PC-3 (cell line): ENCODE measurements at regions not wholly inside any gene's neighbourhood (a gene's known extent, or its start where the extent isn't known, plus 50 kb on each side); places are given as distances from the start of the nearest gene placed in this dataset.

Source experiments
- EZH2 ChIP-seq: fragments of 300-600 bp; sonication (generic); IDR thresholded peaks from one replicate; pipeline ENCODE4 v1.6.1; 2017; ENCODE audit warnings: antibody characterized with exemption, mild to moderate bottlenecking, low read length; ENCODE audit not compliant: unreplicated experiment
- EZH2phosphoT487 ChIP-seq: fragments of 300-600 bp; sonication (generic); IDR thresholded peaks from 2 replicates; pipeline ENCODE4 v1.6.1; 2018; ENCODE audit warnings: mild to moderate bottlenecking, antibody characterized with exemption, low read length, borderline replicate concordance
- TF ChIP-seq, protein P1 (sequence below): fragments of 300-600 bp; sonication (generic); conservative IDR thresholded peaks from 2 replicates; pipeline ENCODE4 v1.5.1; 2017; ENCODE audit warnings: antibody characterized with exemption, low read depth, mild to moderate bottlenecking, low read length

DNA sequence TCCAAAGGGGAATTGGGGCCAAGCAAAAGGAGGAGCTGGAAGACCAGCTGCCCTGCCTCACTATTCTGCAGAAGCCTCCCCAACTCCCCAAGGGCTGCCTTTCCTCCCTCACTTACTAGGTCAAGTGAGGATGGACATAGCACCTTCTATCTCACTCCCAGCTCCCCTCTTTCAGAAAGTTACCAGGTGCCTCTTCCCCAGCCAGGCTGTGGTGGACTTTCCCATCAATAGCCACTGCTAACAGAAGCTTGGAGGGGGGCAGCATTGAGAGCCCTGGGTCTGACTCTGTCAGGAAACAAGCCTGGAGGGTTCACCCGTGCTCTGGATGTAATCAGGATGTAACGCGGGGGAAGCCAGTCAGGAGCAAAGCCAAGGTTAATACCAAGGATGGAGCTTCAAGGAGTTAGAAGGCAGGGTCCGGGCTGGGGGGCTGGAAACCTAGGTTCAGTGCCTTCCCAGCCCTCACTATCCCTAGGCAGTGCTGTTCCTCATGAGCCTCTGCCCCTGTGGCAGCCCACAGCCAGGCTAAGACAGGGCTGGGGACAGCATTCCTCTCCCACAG lies 127.8 kb upstream of the NGF start:
- TF ChIP-seq, protein P1, sequence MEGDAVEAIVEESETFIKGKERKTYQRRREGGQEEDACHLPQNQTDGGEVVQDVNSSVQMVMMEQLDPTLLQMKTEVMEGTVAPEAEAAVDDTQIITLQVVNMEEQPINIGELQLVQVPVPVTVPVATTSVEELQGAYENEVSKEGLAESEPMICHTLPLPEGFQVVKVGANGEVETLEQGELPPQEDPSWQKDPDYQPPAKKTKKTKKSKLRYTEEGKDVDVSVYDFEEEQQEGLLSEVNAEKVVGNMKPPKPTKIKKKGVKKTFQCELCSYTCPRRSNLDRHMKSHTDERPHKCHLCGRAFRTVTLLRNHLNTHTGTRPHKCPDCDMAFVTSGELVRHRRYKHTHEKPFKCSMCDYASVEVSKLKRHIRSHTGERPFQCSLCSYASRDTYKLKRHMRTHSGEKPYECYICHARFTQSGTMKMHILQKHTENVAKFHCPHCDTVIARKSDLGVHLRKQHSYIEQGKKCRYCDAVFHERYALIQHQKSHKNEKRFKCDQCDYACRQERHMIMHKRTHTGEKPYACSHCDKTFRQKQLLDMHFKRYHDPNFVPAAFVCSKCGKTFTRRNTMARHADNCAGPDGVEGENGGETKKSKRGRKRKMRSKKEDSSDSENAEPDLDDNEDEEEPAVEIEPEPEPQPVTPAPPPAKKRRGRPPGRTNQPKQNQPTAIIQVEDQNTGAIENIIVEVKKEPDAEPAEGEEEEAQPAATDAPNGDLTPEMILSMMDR = no peak
- TF ChIP-seq EZH2 = no peak
- TF ChIP-seq EZH2phosphoT487 = no peak
